ENCODE measurements at regions not wholly inside any gene's neighbourhood (a gene's known extent, or its start where the extent isn't known, plus 50 kb on each side); places are given as distances from the start of the nearest gene placed in this dataset.
"Not testable (repeated sequence)": the region's sequence is repeated elsewhere in the genome, so short reads cannot be mapped to it uniquely, and the experiment has no call there.

GRCh38 chr7:152914014-152914844 lies 154.7 kb downstream of the ACTR3B start:
- Histone ChIP-seq H3K79me2 (ENCODE audit: insufficient read depth, low read length) (no peaks in the 10 kb centered on the region), H3K4me2 (ENCODE audit: low read length) (no peak overlapping the region), H3K27ac (ENCODE audit: low read depth, low read length) (no peak overlapping the region), H3K9ac (ENCODE audit: low read length) (no peak overlapping the region), H3K4me3 (ENCODE audit: insufficient read depth, low read depth, low read length) (no peak overlapping the region), H3K9me3 (ENCODE audit: insufficient read depth, low read depth, low read length) (peaks cover 2% of the 10 kb centered on the region), H3K36me3 (ENCODE audit: insufficient read depth, low read length) (no peaks in the 10 kb centered on the region), H3K4me1 (ENCODE audit: insufficient read depth, low read length) (no peaks in the 10 kb centered on the region), H2AFZ (ENCODE audit: low read depth, low read length) (no peak overlapping the region), H3K27me3 (ENCODE audit: insufficient read depth, low read length) (no peaks in the 10 kb centered on the region), H4K20me1 (ENCODE audit: insufficient read depth, low read length) (no peaks in the 10 kb centered on the region)
- H3K9me3 Mint-ChIP-seq (ENCODE audit: unreplicated experiment) = no peaks in the 10 kb centered on the region
- H3K27me3 Mint-ChIP-seq (ENCODE audit: low read depth, unreplicated experiment) = no peaks in the 10 kb centered on the region
- no peak overlapping the region for H3K27ac Mint-ChIP-seq (ENCODE audit: unreplicated experiment)
- H3K36me3 Mint-ChIP-seq (ENCODE audit: low read depth, unreplicated experiment) = no peaks in the 10 kb centered on the region
- DNase-seq (ENCODE audit: low read depth) (no peak), FAIRE-seq (no peak)
- TF ChIP-seq CTCF (IDR thresholded peaks at IDR 0.05; ENCODE audit: insufficient read depth, low read depth, low read length) (no peak), EZH2 (IDR thresholded peaks at IDR 0.05; ENCODE audit: insufficient read depth, low read length) (no peak)
- no peak overlapping the region for H3K4me3 Mint-ChIP-seq (ENCODE audit: unreplicated experiment)
- no peaks in the 10 kb centered on the region for H3K4me1 Mint-ChIP-seq (ENCODE audit: low read depth, unreplicated experiment)

- not testable (repeated sequence) for H3K27ac Mint-ChIP-seq (ENCODE audit: unreplicated experiment); H3K9me3 ChIP-seq (ENCODE audit: insufficient read depth, low read depth, low read length); FAIRE-seq; H4K20me1 ChIP-seq (ENCODE audit: insufficient read depth, low read length); H3K9ac ChIP-seq (ENCODE audit: low read length); H3K4me3 Mint-ChIP-seq (ENCODE audit: unreplicated experiment); DNase-seq (ENCODE audit: low read depth); H3K4me3 ChIP-seq (ENCODE audit: insufficient read depth, low read depth, low read length); H2AFZ ChIP-seq (ENCODE audit: low read depth, low read length); H3K4me1 Mint-ChIP-seq (ENCODE audit: low read depth, unreplicated experiment); H3K27ac ChIP-seq (ENCODE audit: low read depth, low read length); H3K79me2 ChIP-seq (ENCODE audit: insufficient read depth, low read length); H3K36me3 ChIP-seq (ENCODE audit: insufficient read depth, low read length); H3K36me3 Mint-ChIP-seq (ENCODE audit: low read depth, unreplicated experiment); H3K9me3 Mint-ChIP-seq (ENCODE audit: unreplicated experiment); H3K27me3 ChIP-seq (ENCODE audit: insufficient read depth, low read length); H3K4me1 ChIP-seq (ENCODE audit: insufficient read depth, low read length); H3K27me3 Mint-ChIP-seq (ENCODE audit: low read depth, unreplicated experiment); H3K4me2 ChIP-seq (ENCODE audit: low read length)
Observed at GRCh38 chr7:152914845-152915102, 155.2 kb downstream of the ACTR3B start.

- no peak for TF ChIP-seq EZH2 (IDR thresholded peaks at IDR 0.05; ENCODE audit: insufficient read depth, low read length)
- no peak for TF ChIP-seq CTCF (IDR thresholded peaks at IDR 0.05; ENCODE audit: insufficient read depth, low read depth, low read length)
- no peak overlapping the region for H2AFZ ChIP-seq (ENCODE audit: low read depth, low read length)
- H3K4me3 ChIP-seq (ENCODE audit: insufficient read depth, low read depth, low read length) = no peak overlapping the region
- Mint-ChIP-seq H3K36me3 (ENCODE audit: low read depth, unreplicated experiment) (no peaks in the 10 kb centered on the region), H3K27ac (ENCODE audit: unreplicated experiment) (no peak overlapping the region), H3K4me1 (ENCODE audit: low read depth, unreplicated experiment) (no peaks in the 10 kb centered on the region), H3K27me3 (ENCODE audit: low read depth, unreplicated experiment) (peaks cover 34% of the 10 kb centered on the region), H3K9me3 (ENCODE audit: unreplicated experiment) (peaks cover 5% of the 10 kb centered on the region), H3K4me3 (ENCODE audit: unreplicated experiment) (no peak overlapping the region)
- FAIRE-seq (no peak), DNase-seq (ENCODE audit: low read depth) (no peak)
- no peaks in the 10 kb centered on the region for H3K9me3 ChIP-seq (ENCODE audit: insufficient read depth, low read depth, low read length)
- no peak overlapping the region for H3K27ac ChIP-seq (ENCODE audit: low read depth, low read length)
- H3K27me3 ChIP-seq (ENCODE audit: insufficient read depth, low read length) = no peaks in the 10 kb centered on the region
- H3K36me3 ChIP-seq (ENCODE audit: insufficient read depth, low read length) = no peaks in the 10 kb centered on the region
- H3K79me2 ChIP-seq (ENCODE audit: insufficient read depth, low read length) = no peaks in the 10 kb centered on the region
- no peaks in the 10 kb centered on the region for H3K4me1 ChIP-seq (ENCODE audit: insufficient read depth, low read length)
- H3K4me2 ChIP-seq (ENCODE audit: low read length) = no peak overlapping the region
- no peak overlapping the region for H3K9ac ChIP-seq (ENCODE audit: low read length)
- no peaks in the 10 kb centered on the region for H4K20me1 ChIP-seq (ENCODE audit: insufficient read depth, low read length)
Observed at GRCh38 chr7:152922318-152923081, 162.9 kb downstream of the ACTR3B start.
